ENCODE measurements at regions not wholly inside any gene's neighbourhood (a gene's known extent, or its start where the extent isn't known, plus 50 kb on each side); places are given as distances from the start of the nearest gene placed in this dataset.
"Not testable (repeated sequence)": the region's sequence is repeated elsewhere in the genome, so short reads cannot be mapped to it uniquely, and the experiment has no call there.

- DNase-seq (ENCODE audit: low read depth in 2 of 2, low spot score in 1 of 2) = no peak
Observed at GRCh38 chr9:106779796-106780195, 83.2 kb upstream of the ZNF462 start.

- DNase-seq (ENCODE audit: low read depth in 2 of 2, low spot score in 1 of 2) = no peak
Observed at GRCh38 chr9:106783121-106783520, 79.8 kb upstream of the ZNF462 start.

- no peak for DNase-seq (ENCODE audit: low read depth in 2 of 2, low spot score in 1 of 2)
Observed at GRCh38 chr9:106784076-106784475, 78.9 kb upstream of the ZNF462 start.

- no peak for DNase-seq (ENCODE audit: low read depth in 2 of 2, low spot score in 1 of 2)
Observed at GRCh38 chr9:106785200-106785599, 77.8 kb upstream of the ZNF462 start.

DNA sequence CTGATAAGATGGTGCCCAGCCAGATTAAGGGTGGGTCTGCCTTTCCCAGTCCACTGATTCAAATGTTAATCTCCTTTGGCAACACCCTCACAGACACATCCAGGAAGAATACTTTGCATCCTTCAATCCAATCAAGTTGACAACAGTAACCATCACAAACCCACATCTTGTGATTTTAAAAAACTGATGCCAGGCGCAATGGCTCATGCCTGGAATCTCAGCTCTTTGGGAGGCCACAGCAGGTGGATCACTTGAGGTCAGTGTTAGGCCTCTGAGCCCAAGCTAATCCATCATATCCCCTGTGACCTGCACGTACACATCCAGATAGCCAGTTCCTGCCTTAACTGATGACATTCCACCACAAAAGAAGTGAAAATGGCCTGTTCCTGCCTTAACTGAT, 74.9 kb upstream of the ZNF462 start:
- DNase-seq (ENCODE audit: low read depth in 2 of 2, low spot score in 1 of 2) = not testable (repeated sequence)

DNA sequence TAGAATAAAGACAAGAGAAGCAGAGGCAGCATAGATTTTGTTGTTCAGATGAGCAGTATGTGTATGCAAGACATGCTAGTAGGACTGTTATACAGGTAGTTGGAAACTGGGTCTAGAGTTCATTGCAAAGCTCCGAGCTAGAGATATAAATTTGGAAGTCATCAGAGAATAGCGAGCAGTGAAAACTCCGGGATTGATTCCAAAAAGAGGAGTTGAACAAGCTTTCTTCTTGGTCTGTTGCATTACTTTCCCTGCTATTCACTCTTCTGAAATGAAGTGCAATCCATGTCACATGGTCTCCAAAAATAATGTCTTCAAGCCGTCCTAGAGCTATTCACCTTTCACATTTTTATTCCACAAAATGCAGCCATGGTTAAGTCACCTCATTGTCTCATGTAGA, 67.9 kb upstream of the ZNF462 start:
- DNase-seq (ENCODE audit: low read depth in 2 of 2, low spot score in 1 of 2) = no peak

GRCh38 chr9:106796771-106797170, 66.2 kb upstream of the ZNF462 start:
- DNase-seq (ENCODE audit: low read depth in 2 of 2, low spot score in 1 of 2) = no peak

DNA sequence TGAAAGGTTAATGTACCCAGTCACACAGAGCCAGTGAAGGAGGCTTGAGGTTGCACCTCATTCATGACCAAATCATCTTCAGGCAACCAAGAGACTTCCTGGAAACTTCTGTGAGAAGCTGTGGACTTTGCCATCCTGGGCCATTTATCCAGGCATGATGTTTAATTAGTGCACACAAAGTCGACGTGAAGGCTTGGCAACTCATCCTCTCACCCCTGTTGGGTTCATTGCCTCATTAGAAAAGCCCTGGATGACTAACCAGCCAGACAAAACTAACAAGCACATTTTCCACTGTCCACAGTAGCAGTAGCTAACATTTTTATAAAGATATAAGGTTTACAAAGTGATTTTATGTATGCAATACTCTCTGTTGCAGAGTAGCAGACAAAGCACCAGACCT, 65.7 kb upstream of the ZNF462 start:
- DNase-seq (ENCODE audit: low read depth in 2 of 2, low spot score in 1 of 2) = no peak

GRCh38 chr9:106798016-106798799, 64.8 kb upstream of the ZNF462 start:
- DNase-seq (ENCODE audit: low read depth in 2 of 2, low spot score in 1 of 2) = no peak

GRCh38 chr9:106799152-106799551, 63.8 kb upstream of the ZNF462 start:
- DNase-seq (ENCODE audit: low read depth in 2 of 2, low spot score in 1 of 2) = no peak

- no peak for DNase-seq (ENCODE audit: low read depth in 2 of 2, low spot score in 1 of 2)
Observed at GRCh38 chr9:106800701-106801270, 62.2 kb upstream of the ZNF462 start.

DNA sequence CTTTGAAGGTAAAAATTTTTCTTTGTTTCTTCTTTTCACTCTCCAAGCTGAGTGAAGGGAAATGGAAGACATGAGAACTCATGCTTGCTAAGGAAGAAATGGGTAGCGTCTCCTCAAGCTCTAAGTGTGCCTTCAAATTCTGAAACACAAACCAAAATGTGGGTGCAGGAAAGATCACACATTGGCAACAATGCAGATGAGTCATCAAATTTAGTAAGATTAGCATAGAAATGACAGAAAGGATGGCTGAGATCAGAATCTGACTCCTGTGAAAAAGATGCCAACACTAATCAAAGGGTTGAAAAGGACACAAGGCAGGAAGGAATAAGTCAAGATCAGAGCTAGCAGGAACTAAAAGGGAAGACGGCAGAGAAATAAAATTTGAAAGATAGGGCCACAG, 61.1 kb upstream of the ZNF462 start:
- no peak for DNase-seq (ENCODE audit: low read depth in 2 of 2, low spot score in 1 of 2)
